ENCODE measurements at regions not wholly inside any gene's neighbourhood (a gene's known extent, or its start where the extent isn't known, plus 50 kb on each side); places are given as distances from the start of the nearest gene placed in this dataset.
"Not testable (repeated sequence)": the region's sequence is repeated elsewhere in the genome, so short reads cannot be mapped to it uniquely, and the experiment has no call there.

DNA sequence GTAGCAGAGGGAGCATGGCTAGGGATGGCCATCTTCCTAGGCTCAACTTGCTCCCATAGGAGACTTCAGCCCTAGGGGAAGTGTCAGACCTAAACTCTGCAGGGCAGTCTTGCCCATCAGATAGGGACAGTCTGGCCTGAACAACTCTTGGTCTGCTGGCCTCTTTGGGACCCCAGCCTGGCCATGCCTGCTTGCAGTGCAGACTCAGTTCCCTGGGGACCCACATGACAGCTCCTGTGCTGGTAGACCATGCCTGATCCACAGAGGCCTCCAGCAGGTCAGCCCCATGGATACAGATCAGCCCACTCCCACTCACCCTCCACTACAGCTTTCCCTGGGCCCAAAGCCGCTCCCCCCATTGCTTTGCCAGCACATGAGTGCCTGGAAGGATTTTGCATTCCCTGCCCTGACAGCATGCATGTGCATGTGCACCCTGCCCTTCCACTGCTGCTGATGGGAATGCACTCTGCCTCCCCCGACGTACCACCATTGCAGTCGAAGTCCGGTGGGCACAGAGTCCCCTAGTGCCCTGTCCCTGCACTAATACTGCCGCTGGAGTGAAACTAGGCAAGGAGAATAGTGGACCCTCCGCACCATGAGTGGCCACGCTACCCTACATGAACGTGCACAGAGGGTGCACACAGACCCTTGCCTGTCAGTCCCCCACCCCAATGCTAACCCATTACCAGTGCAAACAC, 841.4 kb downstream of the FSCB start:
- no peak for DNase-seq

DNA sequence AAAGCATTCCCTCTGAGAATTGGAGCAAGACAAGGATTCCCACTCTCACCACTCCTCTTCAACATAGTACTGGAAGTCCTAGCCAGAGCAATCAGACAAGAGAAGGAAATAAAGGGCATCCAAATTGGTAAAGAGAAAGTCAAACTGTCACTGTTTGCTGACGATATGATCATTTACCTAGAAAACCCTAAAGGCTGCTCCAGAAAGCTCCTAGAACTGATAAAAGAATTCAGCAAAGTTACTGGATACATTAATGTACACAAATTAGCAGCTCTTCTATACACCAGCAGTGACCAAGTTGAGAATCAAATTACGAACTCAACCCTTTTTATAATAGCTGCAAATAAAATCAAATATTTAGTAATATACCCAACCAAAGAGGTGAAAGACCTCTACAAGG, 851.9 kb downstream of the FSCB start:
- DNase-seq = not testable (repeated sequence)

DNA sequence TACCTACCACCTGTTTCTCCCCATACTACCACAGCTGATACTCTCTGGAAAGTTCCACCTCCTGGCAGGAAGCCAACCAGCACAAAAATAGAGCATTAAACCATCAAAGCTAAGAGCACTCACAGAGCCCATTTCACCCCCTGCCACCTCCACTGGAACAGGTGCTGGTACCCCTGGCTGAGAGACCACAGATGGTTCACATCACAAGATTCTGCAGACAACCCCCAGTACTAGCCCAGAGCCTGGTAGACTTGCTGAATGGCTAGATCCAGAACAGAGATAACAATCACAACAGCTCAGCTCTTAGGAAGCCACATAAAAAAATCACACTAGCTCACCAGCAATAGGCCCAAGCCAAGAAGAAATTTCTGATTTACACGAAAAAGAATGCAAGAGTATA, 855.2 kb downstream of the FSCB start:
- DNase-seq = no peak

DNA sequence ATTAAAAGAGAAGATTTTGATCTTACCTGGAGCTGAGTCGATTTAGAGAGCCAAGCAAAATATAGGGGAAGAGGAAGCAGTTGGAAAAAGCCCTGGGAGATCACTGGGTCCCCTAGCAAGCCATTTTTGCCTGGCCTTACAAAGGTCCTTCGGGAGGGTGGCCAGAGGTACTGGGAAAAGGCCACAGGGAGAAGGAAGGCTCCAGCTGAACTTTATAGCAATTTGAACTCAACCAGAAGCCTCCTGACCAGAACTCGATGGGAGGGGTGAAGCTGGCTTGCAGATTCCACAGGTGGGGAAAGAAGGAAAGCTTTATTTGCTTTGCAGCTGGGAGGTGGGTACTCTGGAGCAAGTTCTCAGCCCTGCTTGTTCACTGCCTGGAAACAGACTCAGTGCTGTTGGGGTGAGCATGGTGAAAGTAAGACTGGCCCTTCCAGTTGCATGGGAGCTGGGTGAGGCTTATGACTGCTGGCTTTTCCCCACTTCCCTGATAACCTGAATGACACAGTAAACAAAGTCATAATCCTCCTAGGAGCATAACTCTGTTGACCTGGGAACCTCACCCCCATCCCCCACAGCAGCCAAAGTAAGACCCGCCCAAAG, 855.8 kb downstream of the FSCB start:
- DNase-seq = no peak

DNA sequence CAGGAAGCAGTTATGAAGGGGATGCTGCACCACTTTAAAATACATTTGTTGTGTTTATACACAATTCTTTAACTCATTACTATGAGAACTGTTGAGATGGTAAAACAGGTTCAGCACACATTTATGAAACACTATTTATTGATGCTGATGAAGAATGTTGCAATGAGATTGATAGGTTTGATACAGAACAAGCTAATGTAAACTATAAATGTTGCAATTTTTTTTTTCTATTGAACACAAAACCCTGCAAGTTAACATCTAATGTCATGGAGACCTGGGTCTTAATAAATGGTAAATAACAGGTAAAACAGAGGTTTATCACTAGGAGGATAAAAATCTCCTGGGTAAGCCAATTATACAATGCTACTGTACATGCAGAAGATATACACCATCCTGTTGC, 857.6 kb downstream of the FSCB start:
- DNase-seq = no peak

DNA sequence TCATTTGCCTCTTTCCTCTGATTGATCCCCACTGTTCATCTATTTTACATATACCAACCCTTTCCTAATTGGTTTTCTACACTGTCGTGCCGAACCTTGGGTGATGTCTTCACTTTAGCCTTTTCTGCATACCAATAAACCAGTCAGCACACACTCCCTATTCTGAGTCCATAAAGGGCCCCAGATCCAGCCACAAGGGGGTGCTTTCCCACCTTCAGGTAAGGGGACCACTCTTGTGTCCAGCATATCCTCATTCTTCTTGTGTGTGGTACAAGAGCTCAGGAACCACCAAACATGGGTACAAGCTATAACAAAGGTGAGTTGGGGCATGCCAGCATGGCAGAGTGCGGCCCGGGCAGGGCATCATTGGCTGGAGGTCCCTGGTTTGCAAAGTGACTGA, 859.8 kb downstream of the FSCB start:
- DNase-seq = no peak

DNA sequence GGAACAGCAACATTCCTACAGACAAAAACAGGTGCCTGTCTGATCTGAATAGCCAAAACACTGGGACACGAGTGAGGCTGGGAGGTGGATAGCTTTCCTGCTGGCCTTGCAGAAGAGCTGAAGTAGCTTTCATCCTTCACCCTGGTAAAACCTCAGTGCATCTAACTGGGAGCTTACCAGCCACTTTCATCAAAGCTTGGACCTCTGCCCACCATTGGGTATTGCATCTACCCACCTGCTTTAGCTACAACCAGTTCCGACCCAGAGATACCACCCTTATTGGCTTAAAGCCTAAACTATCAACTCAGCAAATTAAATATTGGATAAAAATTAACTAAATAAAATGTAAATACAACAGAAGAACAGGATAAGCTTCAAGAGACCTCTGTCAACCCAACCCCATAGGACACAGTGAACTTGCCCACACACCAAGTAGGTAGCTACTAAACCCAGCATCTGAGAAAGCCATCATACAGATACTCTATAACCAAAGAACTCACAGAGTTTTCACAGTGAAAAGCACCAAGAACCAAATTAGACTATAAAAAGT, 866.3 kb downstream of the FSCB start:
- no peak for DNase-seq

DNA sequence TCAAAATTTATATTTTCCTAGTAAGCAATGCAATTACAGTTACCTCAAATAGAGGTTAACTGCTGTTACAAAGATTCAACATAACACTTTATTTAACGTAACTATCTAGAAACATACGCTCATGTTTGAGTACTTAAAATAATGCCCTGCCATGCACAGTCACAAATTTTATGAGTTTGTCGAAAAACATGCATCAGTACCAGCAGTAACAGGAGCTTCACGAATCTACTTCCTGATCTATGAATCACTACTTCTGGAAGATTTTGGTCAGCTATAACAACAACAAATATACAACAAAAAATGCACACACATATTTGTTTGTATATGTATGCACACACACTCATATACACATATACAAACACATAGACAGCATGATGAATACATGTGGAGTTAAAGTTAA, 881.8 kb downstream of the FSCB start:
- DNase-seq = no peak

DNA sequence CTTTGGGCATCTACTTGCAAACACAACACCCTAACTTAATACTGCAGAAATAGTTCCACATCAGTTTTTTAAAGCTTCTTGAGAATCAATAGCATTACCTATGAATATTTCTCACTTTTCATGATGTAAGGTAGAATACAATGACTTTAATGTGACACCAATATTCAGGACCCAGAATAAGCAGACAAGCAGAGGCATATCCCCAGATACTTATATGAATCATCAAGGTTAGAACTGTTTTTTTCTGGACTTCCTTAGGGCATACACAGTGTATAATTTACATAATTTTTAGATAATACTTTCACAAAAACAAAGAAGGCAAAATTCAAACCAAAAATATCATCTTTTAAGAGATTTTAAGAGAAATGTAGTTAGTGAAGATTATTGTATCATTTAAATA, 885.8 kb downstream of the FSCB start:
- no peak for DNase-seq

DNA sequence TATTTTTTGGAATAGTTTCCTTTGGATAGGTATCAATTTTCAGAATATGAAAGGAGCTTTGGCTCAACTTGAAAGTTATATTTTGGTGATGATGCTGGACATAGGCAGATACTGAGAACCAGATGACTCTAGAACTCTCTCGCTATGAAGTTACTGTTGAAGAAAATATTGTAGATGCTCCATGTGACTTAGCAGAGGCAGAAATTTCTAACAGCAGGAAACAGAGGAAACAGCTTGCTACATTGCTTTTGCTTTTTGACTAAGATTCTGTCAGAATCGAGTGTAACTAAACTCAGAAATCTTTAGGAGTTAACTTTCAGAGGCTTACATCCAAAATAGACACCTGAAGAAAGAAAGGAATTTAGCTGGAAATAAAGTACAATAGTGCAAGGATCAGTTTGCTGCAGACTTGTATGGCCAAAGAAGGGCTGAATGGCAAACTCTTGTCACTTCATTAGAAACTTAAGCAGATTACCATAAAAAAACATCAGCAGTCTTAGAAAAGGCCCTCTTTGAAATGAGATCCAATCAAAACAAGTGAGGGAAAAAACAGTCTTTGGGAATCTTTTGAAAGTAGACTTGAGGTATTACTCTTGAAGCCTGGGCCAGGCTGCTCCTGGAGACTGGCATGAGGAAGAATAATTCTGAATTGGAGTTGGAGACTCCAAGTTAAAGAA, 911.8 kb downstream of the FSCB start:
- no peak for DNase-seq

DNA sequence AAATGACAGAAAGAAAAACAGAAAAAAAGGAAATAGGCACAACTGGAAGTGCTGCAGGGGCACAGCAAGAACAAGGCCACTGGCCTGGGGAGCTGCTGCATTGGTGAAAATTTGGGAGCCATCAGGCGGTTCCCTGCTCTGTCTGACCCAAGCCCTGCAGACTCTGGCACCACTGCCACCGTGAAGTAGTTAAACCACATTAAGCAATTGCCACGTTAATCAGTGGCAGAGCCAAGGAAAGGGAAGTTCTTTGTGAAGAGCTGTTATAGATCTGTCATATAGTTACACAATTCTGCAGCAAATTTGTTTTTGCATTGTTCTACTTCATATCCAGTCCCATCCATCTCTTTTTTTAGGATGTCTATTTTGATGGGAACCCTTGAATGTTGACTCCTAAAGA, 915.3 kb downstream of the FSCB start:
- DNase-seq = no peak

DNA sequence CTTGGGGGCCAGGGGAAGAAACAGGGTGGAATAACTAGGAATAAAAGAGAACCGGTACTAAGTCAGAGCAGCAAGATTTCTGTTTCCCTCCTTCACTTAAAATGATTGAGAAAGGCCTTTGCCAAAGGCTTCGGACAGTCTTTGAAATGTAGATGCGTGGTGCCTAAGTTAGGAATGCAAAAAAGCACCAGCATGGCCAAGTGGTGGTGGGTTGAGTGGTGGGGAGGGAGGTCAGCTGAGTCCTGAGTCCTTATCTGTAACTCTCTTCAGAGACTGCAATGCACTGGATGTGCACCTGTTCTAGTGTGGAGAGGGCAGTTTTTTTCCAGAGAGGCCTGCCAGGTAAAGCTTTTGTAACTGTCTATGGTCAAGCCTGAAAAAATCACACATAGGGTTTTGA, 919.9 kb downstream of the FSCB start:
- no peak for DNase-seq

DNA sequence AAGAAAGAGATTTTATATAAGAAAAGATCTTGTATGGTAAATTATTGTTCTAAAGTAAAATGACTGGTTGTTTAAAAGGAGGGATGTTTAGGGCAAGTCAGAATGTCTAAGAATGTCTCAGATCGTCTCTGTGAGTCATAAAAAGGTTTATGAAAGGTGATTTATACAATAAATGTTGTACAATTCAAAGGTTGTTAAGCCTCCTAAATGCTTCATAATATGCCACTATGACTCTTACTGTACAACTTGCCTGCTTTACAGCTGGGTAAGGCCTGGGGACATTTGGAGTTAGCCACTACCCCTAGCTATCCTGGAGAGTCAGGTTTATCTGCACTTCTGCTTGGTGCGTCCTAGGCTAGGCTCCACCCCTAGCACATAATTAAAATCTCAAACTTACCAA, 927.4 kb downstream of the FSCB start:
- no peak for DNase-seq

DNA sequence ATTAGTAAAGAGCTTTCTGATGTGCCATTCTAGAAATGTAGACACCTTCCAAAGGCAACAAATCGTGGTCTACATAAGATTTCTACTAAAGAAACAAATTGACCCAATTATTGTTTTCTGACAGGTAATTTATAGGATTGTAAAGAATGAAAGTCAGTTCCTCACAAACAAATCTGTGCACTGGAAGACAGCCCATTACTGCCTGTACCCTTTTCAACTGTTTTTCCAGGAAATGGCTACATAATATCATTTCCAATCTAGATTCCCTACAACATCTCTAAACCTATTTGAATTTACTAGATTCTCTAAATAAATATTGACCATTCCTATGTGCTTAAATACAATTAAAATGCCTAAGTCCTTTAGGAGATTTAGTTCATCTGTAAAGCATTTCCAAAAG, 939.1 kb downstream of the FSCB start:
- DNase-seq = no peak

DNA sequence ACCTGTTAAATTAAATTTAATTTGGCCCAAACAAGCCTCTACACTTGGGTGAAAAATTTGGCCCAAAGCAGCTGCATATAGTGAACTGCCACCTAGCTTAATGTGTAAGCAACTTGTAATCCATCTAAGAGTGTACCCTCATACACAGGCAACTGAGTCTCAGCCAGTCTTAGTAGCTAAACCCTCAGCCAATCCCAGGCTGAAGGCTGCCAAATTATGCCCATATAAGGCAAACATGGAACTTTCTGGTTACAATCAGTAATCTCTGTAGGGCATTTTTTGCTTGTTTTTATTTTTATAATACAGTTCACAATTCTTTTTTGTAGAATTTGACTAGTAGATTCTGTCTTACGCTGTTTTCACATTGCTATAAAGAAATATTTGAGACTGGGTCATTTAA, 958.7 kb downstream of the FSCB start:
- DNase-seq = no peak

DNA sequence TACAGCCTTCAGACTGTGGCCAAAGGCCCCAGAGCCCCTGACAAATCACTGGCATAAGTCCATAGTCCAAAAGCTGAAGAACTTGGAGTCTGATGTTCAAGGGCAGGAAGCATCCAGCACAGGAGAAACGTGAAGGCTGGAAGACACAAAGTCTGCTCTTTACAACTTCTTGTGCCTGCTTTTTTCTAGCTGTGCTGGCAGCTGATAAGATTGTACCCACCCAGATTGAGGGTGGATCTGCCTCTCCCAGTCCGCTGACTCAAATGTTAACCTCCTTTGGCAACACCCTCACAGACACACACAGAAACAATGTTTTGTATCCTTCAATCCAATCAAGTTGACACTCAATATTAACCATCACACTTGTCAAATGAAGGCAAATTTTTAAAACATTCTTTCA, 959.5 kb downstream of the FSCB start:
- DNase-seq = not testable (repeated sequence)

DNA sequence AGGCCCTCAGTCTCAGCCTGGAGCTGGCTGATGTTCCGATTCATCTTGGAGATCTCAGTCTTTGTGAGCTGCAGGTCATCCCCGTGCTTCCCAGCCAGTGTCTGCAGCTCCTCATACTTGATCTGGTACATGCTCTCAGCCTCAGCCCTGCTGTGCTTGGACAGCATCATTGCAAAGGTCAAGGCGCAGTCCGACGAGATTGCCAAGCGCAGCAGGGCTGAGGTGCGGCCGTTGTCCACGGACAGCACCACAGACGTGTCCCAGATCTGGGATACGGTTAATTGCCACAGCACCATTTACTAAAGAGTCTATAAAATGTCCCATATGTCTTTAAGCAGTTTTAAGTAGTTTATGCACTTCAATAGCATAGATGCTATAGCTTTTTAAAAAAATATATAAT, 965.7 kb downstream of the FSCB start:
- no peak for DNase-seq

DNA sequence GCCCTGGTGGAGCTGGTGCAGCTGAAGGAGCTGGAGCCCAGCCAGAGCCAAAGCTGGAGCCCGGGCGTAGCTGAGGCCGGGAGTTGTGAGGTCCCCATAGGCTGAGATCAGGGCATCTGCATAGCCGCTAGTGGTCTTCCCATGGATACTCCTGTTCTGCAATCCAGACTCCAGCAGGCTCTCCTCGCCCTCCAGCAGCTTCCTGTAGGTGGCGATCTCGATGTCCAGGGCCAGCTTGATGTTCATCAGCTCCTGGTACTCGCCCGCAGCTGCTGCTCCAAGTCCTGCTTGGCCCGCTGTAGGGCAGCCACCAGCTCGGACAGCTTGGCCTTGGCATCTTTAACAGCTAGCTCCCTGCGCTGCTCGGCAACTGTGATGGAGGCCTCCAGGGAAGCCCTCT, 966.1 kb downstream of the FSCB start:
- DNase-seq = no peak

DNA sequence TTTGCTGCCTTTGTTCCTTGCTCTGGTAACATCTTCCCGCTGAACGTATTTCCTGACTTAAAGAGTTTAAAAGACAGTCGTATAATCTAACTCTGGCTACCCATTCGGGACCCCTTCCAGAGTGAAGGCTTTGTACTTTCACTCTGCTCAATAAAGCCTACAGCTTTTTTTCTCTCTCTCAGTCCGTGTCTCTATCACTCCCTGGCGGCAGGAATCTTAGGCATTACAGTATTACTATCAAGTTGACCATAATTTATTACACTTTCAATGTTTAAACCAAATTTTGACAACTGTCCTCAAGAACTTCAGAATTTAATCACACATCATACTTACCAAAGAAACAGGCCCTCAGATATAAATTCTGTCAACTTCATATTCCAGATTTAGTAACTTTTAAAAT, 967.9 kb downstream of the FSCB start:
- no peak for DNase-seq

DNA sequence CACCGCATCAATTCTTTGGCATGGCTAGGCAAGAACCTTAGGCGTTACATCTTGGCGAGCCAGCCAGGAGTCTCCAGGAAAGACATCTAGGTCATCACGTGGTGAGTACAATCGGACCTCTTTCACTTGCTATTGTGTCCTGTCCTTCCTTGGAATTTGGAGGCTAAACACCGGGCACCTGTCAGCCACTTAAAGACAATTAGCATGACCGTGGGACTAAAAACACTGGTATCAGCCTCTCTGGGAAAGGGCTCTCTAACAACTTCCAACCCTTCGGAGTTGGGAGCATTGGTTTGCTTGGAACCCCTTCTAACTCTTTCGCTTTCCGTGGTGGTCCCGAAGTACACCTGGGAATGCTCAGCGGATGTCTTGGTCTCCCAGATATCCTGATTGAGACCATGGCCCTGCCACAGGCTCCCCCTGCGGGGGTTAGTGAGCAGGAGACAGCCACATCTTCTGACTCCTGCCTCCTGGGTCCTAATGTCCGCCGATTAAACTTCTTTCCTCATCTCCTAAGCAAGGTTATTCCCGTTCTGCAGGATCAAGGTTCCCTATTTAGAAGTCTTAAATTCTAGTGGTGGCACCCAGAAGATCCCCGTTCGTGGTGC, 971.7 kb downstream of the FSCB start:
- peak; percentile 55 for DNase-seq

DNA sequence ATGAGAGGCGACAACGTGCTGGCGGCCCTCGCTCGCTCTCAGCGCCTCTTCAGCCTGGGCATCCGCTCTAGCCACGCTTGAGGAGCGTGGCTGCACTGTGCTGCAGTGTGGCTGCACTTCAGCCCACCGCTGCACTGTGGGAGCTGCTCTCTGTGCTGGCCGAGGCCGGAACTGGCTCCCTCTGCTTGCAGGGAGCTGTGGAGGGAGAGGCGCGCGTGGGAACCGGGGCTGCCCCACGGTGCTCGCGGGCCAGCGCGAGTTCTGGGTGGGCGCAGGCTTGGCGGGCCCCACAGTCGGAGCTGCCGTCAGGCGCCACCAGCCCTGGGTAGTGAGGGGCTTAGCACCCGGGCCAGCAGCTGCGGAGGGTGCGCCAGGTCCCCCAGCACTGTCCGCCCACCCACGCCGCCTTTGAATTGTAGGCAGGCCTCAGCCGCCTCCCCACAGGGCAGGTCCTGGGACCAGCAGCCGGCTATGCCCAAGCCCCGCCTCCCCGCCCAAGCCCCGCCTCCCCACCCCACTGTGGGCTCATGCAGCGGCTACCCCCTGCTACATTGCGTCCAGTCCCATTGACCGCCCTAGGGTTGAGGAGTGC, 974.2 kb downstream of the FSCB start:
- DNase-seq = no peak

DNA sequence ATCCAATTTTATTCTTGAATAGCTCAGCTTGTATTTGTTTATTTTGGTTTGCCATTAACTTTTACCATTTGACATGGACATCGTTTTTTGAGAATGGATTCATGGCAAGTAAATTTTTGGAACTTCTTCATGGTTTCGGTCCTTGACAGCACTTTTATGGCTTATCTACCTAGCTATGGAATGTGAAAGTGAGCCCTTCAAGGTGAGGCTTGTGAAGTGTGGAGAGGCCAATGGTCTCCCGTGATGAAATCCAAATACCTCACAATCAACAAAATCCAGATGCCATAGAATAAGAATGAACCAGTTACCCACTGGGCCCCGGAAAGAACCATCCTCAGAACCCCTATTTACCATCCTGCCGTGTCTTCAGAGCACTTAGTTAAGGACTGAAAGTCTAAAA, 978.8 kb downstream of the FSCB start:
- no peak for DNase-seq

DNA sequence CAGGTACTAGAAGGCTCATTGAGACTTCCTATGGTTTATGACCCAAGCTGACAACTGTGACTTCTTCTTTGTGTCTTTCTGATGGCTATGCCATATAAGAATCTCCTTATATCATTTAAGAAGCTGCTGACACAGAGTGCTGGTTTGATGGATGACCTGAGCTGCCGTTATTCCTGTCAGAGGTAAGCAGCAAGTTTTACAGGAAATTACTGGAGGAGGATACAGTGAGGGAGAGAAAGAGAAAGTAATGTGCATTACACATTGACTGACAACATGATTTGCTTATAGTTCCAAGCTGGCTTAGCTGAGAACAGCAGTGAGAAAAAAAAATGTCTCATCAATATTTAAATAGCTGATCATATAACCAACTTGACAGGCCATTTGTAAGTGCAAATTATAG, 981.4 kb downstream of the FSCB start:
- DNase-seq = no peak

DNA sequence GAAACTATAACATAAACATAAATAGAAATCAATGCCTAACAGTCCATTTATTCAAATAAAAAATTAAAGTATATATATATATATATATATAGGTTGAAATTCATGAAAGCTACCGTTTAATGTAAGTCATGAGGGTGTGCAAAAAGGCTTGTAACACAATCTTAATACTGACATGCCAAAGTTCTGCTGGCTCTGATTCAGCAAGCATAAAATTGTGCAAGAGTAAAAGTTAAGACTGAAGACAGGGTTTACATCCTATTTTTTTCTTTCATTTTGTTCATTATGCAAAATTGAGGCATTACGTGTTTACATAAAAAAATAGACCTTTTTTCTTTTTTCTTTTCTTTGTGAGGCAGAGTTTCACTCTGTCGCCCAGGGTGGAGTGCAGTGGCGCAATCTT, 984.2 kb downstream of the FSCB start:
- no peak for DNase-seq
